ENCODE measurements at regions not wholly inside any gene's neighbourhood (a gene's known extent, or its start where the extent isn't known, plus 50 kb on each side); places are given as distances from the start of the nearest gene placed in this dataset.

- H3K4me3 ChIP-seq (ENCODE audit: low read depth, low read length): no peak overlapping the region
- DNase-seq (ENCODE audit: low read depth): no peak
- TF ChIP-seq, protein P1, sequence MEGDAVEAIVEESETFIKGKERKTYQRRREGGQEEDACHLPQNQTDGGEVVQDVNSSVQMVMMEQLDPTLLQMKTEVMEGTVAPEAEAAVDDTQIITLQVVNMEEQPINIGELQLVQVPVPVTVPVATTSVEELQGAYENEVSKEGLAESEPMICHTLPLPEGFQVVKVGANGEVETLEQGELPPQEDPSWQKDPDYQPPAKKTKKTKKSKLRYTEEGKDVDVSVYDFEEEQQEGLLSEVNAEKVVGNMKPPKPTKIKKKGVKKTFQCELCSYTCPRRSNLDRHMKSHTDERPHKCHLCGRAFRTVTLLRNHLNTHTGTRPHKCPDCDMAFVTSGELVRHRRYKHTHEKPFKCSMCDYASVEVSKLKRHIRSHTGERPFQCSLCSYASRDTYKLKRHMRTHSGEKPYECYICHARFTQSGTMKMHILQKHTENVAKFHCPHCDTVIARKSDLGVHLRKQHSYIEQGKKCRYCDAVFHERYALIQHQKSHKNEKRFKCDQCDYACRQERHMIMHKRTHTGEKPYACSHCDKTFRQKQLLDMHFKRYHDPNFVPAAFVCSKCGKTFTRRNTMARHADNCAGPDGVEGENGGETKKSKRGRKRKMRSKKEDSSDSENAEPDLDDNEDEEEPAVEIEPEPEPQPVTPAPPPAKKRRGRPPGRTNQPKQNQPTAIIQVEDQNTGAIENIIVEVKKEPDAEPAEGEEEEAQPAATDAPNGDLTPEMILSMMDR (conservative IDR thresholded peaks at IDR 0.05; ENCODE audit: low read depth, low read length): no peak
Measured at GRCh38 chr20:54856202-54856601, 380.8 kb downstream of the DOK5 start.

DNA sequence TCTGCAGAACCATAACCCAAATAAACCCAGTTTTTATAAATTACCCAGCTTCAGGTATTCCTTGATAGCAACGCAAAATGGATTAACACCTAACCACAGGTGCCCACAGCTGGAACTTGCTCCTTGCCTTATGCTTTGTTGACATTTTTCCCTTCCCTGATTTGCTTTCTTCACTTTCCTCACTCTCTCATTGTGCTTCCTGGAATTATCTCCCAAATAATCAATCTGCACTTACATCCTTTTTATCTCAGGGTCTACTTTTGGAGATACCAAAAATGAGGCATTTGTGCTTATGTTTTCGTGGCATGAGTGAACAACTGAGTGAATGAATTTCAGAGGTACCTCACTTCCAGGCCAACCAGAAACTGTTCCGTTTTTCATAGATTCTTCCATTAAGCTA is 374.3 kb downstream of the DOK5 start:
- no peak for DNase-seq (ENCODE audit: low read depth)
- TF ChIP-seq, protein P1 (conservative IDR thresholded peaks at IDR 0.05; ENCODE audit: low read depth, low read length): no peak
- H3K4me3 ChIP-seq (ENCODE audit: low read depth, low read length): no peak overlapping the region

- H3K4me3 ChIP-seq (ENCODE audit: low read depth, low read length): no peak overlapping the region
- TF ChIP-seq, protein P1 (conservative IDR thresholded peaks at IDR 0.05; ENCODE audit: low read depth, low read length): no peak
- no peak for DNase-seq (ENCODE audit: low read depth)
Measured at GRCh38 chr20:54848984-54849538, 373.7 kb downstream of the DOK5 start.

DNA sequence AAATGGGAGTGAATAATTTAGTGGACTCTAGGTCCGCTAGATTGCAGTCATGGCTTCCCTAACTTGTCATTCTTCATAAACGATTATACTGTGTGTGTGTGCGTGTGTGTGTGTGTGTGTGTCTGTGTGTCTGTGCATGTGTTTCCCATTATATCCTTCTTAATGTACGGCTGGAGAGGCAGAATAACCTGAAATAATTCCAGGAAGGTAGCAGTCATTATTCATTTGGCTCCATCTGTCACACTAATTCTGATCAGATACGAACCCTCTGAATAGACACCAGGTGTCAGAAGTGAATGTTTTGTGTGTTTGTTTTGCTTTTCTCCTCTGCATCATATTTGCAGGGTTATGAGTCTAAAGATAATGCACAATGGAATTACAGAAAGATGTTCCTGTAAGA is 372.9 kb downstream of the DOK5 start:
- TF ChIP-seq, protein P1 (conservative IDR thresholded peaks at IDR 0.05; ENCODE audit: low read depth, low read length): no peak
- H3K4me3 ChIP-seq (ENCODE audit: low read depth, low read length): no peak overlapping the region
- no peak for DNase-seq (ENCODE audit: low read depth)

DNA sequence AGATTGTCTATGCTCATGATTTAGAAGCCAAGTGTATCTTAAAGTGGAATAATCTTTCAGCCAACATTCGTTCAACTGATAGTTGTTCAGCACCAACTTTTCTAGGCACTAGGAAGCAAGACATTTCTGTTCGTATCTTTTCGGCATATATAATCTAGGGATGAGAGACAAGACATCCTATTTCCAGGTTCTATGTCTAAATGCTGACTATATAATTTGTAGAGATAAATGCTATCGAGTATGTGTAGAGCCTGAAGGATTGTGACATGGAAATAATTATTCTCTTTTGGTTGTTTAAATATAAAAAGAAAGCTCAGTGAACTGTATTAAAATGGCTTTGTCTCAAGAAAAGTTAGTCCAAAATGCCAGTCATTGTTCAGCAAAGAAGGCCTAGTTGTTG is 371.6 kb downstream of the DOK5 start:
- no peak overlapping the region for H3K4me3 ChIP-seq (ENCODE audit: low read depth, low read length)
- TF ChIP-seq, protein P1 (conservative IDR thresholded peaks at IDR 0.05; ENCODE audit: low read depth, low read length): no peak
- no peak for DNase-seq (ENCODE audit: low read depth)

GRCh38 chr20:54844346-54844745 is 369.0 kb downstream of the DOK5 start:
- no peak for DNase-seq (ENCODE audit: low read depth)
- TF ChIP-seq, protein P1 (conservative IDR thresholded peaks at IDR 0.05; ENCODE audit: low read depth, low read length): no peak

DNA sequence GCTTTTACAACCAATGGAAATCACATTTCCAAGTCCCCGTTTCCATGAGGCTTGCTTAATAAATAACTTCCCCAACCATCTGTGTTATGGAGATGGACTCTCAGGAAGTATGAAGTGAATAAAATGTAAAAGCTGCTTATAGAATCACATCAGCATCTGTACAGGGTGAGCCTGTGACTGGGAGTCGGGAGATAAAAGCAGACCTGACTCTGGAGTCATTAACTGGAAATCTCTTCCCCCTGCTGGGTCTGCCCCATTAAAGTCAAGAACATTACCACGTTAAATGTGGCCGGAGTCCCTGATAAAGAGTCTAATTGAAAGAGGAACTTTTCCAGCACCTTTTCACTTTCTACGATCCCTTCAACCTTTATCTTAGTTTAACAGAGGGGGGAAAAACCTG is 368.5 kb downstream of the DOK5 start:
- TF ChIP-seq, protein P1 (conservative IDR thresholded peaks at IDR 0.05; ENCODE audit: low read depth, low read length): no peak
- no peak overlapping the region for H3K4me3 ChIP-seq (ENCODE audit: low read depth, low read length)
- no peak for DNase-seq (ENCODE audit: low read depth)

More at GRCh38 chr20:54844346-54844745, 369.0 kb downstream of the DOK5 start:
- no peak overlapping the region for H3K4me3 ChIP-seq (ENCODE audit: low read depth, low read length)

Measured in epithelial cell of proximal tubule (primary cell).